Gastrocnemius medialis (tissue), 4 donors: ENCODE measurements at regions not wholly inside any gene's neighbourhood (a gene's known extent, or its start where the extent isn't known, plus 50 kb on each side); places are given as distances from the start of the nearest gene placed in this dataset.

Source experiments
- POLR2A ChIP-seq, 2 donors: fragments of 450-650 bp; IDR thresholded peaks; one replicate each; pipeline ENCODE4 v1.6.1; 2017; ENCODE audit warnings: antibody characterized with exemption in 2 of 2, mild to moderate bottlenecking in 2 of 2, moderate library complexity in 2 of 2
- TF ChIP-seq, protein P1 (sequence below), 5 experiments: fragments of 450-650 bp in 3 of 5; fragments of 200-600 bp in 2 of 5; sonication (generic) in 2 of 5; IDR thresholded peaks in 4 of 5; conservative IDR thresholded peaks in 1 of 5; 1 replicate in 4 of 5; 2 replicates in 1 of 5; pipeline ENCODE4 v1.5.1; 2016 to 2019; ENCODE audit warnings: antibody characterized with exemption in 5 of 5, mild to moderate bottlenecking in 3 of 5, moderate library complexity in 3 of 5

DNA sequence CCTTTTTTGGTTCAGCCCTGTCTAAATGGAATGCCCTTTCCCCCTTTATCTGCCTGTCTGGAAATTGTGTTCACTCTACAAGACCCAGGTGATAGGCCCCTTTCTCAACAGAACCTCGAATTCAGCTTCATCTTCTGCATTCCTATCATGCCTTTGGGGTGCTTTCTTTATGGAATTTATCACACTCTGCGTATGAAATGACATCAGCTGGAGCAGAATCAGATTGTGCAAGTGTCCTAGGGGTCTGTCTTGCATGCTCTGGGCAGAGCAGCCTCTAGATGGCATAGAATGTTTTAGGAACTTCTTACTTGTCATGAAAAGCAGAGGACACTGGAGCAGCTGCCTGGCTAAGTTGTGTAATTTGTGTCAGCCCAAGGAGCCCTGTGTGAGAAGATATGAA, 84.9 kb downstream of the ISL1 start:
- TF ChIP-seq POLR2A (IDR thresholded peaks at IDR 0.05): no peak
- TF ChIP-seq, protein P1, sequence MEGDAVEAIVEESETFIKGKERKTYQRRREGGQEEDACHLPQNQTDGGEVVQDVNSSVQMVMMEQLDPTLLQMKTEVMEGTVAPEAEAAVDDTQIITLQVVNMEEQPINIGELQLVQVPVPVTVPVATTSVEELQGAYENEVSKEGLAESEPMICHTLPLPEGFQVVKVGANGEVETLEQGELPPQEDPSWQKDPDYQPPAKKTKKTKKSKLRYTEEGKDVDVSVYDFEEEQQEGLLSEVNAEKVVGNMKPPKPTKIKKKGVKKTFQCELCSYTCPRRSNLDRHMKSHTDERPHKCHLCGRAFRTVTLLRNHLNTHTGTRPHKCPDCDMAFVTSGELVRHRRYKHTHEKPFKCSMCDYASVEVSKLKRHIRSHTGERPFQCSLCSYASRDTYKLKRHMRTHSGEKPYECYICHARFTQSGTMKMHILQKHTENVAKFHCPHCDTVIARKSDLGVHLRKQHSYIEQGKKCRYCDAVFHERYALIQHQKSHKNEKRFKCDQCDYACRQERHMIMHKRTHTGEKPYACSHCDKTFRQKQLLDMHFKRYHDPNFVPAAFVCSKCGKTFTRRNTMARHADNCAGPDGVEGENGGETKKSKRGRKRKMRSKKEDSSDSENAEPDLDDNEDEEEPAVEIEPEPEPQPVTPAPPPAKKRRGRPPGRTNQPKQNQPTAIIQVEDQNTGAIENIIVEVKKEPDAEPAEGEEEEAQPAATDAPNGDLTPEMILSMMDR (IDR thresholded peaks at IDR 0.05 in 4 of 5, conservative IDR thresholded peaks at IDR 0.05 in 1 of 5): no peak
